Hepatocyte (in vitro differentiated cells): ENCODE measurements at regions not wholly inside any gene's neighbourhood (a gene's known extent, or its start where the extent isn't known, plus 50 kb on each side); places are given as distances from the start of the nearest gene placed in this dataset.

Source experiments
- EZH2phosphoT487 ChIP-seq: fragments of 200-600 bp; sonication (generic); IDR thresholded peaks from one replicate; pipeline ENCODE4 v1.6.1; 2018; ENCODE audit warnings: antibody characterized with exemption, mild to moderate bottlenecking, low read depth, moderate library complexity; ENCODE audit not compliant: unreplicated experiment, severe bottlenecking
- TF ChIP-seq, protein P1 (sequence below): fragments of 200-600 bp; sonication (generic); IDR thresholded peaks from 2 replicates; pipeline ENCODE4 v1.5.1; 2016; ENCODE audit warnings: antibody characterized with exemption, mild to moderate bottlenecking; ENCODE audit not compliant: poor library complexity

DNA sequence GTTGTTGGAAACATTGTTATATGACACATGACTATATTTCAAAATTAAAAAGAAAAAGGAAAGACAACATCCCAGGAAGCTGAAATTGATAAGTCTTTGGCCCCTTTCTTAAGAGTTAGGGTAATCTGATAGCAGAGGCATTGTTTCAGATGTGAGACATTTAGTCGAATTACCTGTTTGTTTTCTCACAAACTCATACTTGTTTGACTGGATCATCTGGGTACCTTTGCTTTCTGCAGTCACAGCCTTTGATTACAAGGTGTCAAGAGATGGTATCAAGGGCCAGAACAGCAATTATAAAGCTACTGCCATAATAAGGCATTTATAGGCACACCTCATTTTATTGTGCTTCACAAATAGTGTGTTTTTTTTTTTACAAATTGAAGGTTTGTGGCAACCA is 136.3 kb downstream of the DUSP10 start:
- TF ChIP-seq, protein P1, sequence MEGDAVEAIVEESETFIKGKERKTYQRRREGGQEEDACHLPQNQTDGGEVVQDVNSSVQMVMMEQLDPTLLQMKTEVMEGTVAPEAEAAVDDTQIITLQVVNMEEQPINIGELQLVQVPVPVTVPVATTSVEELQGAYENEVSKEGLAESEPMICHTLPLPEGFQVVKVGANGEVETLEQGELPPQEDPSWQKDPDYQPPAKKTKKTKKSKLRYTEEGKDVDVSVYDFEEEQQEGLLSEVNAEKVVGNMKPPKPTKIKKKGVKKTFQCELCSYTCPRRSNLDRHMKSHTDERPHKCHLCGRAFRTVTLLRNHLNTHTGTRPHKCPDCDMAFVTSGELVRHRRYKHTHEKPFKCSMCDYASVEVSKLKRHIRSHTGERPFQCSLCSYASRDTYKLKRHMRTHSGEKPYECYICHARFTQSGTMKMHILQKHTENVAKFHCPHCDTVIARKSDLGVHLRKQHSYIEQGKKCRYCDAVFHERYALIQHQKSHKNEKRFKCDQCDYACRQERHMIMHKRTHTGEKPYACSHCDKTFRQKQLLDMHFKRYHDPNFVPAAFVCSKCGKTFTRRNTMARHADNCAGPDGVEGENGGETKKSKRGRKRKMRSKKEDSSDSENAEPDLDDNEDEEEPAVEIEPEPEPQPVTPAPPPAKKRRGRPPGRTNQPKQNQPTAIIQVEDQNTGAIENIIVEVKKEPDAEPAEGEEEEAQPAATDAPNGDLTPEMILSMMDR = no peak
- no peak for TF ChIP-seq EZH2phosphoT487
